Tibial nerve (tissue), 4 donors: ENCODE measurements at regions not wholly inside any gene's neighbourhood (a gene's known extent, or its start where the extent isn't known, plus 50 kb on each side); places are given as distances from the start of the nearest gene placed in this dataset.

Experiments
- CTCF ChIP-seq, 5 experiments: fragments of 200-600 bp in 3 of 5; fragments of 450-650 bp in 2 of 5; sonication (generic) in 3 of 5; IDR thresholded peaks; one replicate each; pipeline ENCODE4 v1.5.1; 2016 to 2019; ENCODE audit warnings: antibody characterized with exemption in 5 of 5, mild to moderate bottlenecking in 3 of 5, moderate library complexity in 2 of 5
- EP300 ChIP-seq, 2 donors: sonication (generic); formaldehyde crosslinking; IDR thresholded peaks; one replicate each; pipeline ENCODE4 v1.6.1; 2017; ENCODE audit warnings: antibody characterized with exemption in 2 of 2, mild to moderate bottlenecking in 1 of 2
- POLR2A ChIP-seq, 2 donors: fragments of 450-650 bp; IDR thresholded peaks; one replicate each; pipeline ENCODE4 v1.6.1; 2017; ENCODE audit warnings: antibody characterized with exemption in 2 of 2, mild to moderate bottlenecking in 2 of 2, moderate library complexity in 2 of 2

GRCh38 chr15:62833646-62834045, 208.9 kb upstream of the TPM1 start:
- TF ChIP-seq POLR2A (IDR thresholded peaks at IDR 0.05) (no peak), CTCF (IDR thresholded peaks at IDR 0.05) (no peak), EP300 (IDR thresholded peaks at IDR 0.05) (no peak)
